ENCODE measurements at regions not wholly inside any gene's neighbourhood (a gene's known extent, or its start where the extent isn't known, plus 50 kb on each side); places are given as distances from the start of the nearest gene placed in this dataset.
"Not testable (repeated sequence)": the region's sequence is repeated elsewhere in the genome, so short reads cannot be mapped to it uniquely, and the experiment has no call there.

GRCh38 chr14:106562451-106562850, 1036.1 kb downstream of the TMEM121 start:
- DNase-seq (ENCODE audit: low read depth in 4 of 4, low spot score in 3 of 4) = no peak

DNA sequence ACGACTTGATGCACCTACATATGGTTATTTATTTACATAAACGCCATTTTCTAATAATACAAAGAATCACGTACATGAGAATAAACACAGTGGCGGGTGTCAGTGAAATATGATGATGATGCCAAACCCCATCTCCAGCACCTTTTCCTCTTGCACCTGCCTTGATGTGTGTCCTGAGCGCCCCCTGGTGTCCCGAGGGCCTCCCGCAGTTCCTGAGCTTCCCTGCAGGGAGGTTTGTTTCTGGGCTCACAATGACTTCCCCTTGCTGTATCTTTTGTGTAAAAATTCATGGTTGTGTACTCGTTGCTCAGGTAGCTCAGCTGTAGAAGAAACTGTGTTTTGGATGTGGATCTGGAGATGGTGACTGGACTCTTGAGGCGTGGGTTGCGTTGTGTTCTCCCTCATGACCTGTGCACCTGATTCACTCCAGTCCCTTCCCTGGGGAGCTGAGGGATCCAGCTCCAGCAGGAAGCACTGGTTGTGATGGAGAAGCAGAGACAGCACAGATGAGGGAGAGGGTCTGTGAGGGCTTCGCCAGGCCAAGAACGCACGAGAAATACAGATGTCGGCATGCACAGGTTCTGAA, 1037.8 kb downstream of the TMEM121 start:
- no peak for DNase-seq (ENCODE audit: low read depth in 4 of 4, low spot score in 3 of 4)

DNA sequence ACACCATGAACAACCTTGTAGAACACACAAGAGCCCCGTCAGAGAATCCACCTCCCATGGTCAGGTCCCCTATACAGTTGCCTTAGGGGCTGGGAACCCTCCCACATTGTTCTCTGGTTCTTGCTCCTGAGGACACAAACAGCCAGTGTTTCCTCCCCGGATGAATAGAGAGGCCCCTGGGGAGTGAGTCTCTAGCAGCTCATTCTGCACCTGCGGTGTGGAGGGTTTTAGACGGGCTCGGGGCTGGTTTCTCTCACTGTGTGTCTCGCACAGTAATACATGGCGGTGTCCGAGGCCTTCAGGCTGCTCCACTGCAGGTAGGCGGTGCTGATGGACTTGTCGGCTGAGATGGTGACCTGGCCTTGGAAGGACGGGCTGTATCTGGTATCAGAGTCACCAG, 1052.1 kb downstream of the TMEM121 start:
- no peak for DNase-seq (ENCODE audit: low read depth in 4 of 4, low spot score in 3 of 4)

DNA sequence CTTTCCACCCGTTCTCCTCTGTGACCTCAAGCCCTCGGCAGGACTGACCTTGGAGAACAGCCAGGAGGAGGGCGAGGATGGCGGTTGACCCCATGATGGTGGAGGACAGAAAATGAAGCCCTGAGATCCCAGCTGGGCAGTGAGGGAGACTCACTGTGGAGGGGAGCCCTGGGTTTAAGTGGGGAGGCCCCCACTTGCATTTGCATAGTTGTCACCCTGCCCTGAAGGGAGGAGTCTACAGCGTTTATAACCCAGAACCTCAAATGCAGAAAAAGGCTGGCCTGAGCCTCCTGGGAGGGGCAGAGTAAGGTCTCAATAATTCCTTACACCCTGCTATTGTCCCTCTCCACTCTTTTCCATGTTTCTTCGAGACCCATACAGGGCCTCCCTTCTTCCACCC, 1052.7 kb downstream of the TMEM121 start:
- no peak for DNase-seq (ENCODE audit: low read depth in 4 of 4, low spot score in 3 of 4)

DNA sequence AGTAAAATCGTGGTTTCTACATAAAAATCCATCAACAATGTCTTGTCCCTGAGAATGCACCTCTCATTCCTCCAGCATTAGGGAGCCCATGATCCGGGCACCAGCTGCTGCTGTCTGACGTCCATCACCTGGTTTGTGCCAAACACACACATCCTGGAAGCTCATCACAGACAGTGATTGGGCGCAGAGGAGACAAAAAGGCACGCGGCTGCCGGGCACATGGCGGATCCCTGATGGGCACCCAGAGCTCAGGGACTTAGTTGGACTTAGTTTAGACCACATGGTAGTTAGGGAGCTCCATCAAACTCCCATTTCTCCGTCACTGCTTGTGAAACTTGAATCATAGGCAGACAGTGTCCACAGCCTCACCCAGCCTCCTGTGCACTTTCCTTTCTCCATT, 1059.3 kb downstream of the TMEM121 start:
- DNase-seq (ENCODE audit: low read depth in 4 of 4, low spot score in 3 of 4) = no peak

- no peak for DNase-seq (ENCODE audit: low read depth in 4 of 4, low spot score in 3 of 4)
Measured at GRCh38 chr14:106586098-106586704, 1059.8 kb downstream of the TMEM121 start.

DNA sequence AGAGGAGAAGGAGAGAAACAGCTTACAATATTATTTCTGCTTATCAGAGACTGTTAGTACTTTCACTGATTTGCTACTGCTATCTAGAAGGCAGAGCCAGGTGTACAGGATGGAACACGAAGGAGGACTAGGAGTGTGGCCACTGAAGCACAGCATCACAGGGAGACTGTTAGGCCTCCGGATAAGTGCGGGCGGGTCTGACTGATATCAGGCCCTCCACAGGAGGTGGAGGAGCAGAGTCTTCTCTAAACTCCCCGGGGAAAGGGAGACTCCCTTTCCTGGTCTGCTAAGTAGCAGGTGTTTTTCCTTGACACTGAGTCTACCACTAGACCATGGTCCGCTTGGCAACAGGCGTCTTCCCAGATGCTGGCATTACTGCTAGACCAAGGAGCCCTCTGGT, 1065.2 kb downstream of the TMEM121 start:
- DNase-seq (ENCODE audit: low read depth in 4 of 4, low spot score in 3 of 4) = not testable (repeated sequence)

- DNase-seq (ENCODE audit: low read depth in 4 of 4, low spot score in 3 of 4) = not testable (repeated sequence)
Measured at GRCh38 chr14:106592115-106592852, 1065.9 kb downstream of the TMEM121 start.

- no peak for DNase-seq (ENCODE audit: low read depth in 4 of 4, low spot score in 3 of 4)
Measured at GRCh38 chr14:106599209-106599608, 1072.8 kb downstream of the TMEM121 start.

DNA sequence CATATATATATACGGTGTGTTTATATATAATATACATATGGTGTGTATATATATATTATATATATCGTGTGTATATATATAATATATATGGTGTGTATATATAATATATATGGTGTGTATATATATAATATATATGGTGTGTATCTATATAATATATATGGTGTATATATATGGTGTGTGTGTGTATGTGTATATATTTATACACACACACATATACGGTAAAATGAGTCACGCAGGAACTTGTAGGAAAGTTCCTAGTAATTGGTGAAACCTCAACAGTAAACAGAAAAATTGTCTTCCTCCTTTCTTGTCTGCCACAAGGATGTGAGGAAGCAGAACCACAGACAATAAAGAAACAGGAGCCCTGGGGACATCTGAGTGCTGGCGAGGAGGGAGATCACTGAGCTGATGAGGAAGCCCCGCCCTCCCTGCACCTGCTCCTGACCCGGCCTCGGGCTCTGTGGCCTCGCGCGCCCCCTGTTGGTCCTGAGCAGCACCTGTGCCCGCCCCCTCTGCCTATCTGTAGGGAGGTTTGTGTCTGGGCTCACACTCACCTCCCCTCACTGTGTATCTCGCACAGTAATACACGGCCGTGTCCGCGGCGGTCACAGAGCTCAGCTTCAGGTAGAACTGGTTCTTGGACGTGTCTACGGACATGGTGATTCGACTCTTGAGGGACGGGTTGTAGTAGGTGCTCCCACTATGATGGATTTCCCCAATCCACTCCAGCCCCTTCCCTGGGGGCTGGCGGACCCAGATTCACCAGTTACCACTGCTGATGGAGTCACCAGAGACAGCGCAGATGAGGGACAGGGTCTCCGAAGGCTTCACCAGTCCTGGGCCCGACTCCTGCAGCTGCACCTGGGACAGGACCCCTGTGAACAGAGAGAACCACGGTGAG, 1079.4 kb downstream of the TMEM121 start:
- DNase-seq (ENCODE audit: low read depth in 4 of 4, low spot score in 3 of 4) = no peak

GRCh38 chr14:106606936-106607335, 1080.6 kb downstream of the TMEM121 start:
- DNase-seq (ENCODE audit: low read depth in 4 of 4, low spot score in 3 of 4) = no peak

- no peak for DNase-seq (ENCODE audit: low read depth in 4 of 4, low spot score in 3 of 4)
Measured at GRCh38 chr14:106610691-106611090, 1084.3 kb downstream of the TMEM121 start.

DNA sequence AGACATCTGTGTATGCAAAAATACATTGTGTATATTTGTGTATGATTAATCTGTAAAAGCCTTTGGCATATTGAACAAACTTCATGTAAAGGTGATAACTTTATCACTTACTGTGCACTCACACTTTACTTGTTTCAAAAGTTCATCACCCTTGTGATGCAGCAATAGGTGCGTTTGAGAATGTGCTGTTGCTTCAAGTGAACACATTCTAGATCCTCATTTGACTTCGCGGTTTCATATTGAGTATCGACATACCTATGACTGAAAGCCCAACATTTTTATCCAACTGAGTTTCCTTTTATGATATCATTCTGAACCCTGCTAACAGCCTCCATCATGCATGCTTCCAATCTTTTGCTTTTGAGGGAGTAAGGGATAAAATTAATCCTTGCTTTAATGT, 1086.9 kb downstream of the TMEM121 start:
- DNase-seq (ENCODE audit: low read depth in 4 of 4, low spot score in 3 of 4) = no peak

DNA sequence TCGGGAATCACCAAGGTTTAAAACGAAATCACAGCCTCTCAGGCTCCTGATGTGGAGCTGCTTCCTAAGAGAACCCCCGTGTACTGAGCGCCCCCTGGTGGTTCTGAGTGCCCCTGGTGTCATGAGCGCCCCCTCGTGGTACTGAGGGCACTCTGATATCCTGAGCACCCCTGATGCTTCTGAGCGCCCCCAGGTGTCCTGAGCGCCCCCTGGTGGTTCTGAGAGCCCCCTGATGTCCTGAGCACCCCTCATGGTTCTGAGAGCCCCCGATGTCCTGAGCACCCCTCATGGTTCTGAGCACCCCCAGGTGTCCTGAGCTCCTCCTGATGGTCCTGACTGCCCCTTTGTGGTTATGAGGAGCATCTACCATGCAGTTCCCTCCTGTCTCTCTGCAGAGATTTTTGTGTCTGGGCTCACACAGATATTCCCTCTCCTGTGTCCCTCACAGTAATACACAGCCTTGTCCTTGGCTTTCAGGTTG, 1092.1 kb downstream of the TMEM121 start:
- not testable (repeated sequence) for DNase-seq (ENCODE audit: low read depth in 4 of 4, low spot score in 3 of 4)

DNA sequence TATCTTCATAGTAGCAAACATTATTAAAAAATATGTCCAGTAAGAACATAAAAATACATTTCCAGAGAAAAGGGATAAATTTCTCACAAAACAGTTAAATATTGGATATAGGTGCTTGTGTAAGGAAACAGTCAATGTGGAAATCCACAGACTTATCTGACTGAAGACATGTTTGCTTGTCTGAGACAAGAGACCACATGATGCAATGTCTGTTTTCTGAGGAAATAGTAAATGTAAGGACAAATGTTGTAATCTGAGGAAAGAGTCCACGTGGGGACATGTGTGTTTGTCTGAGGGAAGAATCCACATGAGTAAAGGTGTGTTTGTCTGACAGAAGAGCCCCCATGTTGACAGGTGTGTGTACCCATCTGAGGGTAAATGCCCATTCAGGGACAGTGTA, 1093.2 kb downstream of the TMEM121 start:
- no peak for DNase-seq (ENCODE audit: low read depth in 4 of 4, low spot score in 3 of 4)

GRCh38 chr14:106620368-106620767, 1094.0 kb downstream of the TMEM121 start:
- DNase-seq (ENCODE audit: low read depth in 4 of 4, low spot score in 3 of 4) = no peak

- no peak for DNase-seq (ENCODE audit: low read depth in 4 of 4, low spot score in 3 of 4)
Measured at GRCh38 chr14:106622200-106622745, 1095.9 kb downstream of the TMEM121 start.

GRCh38 chr14:106625186-106625585, 1098.8 kb downstream of the TMEM121 start:
- DNase-seq (ENCODE audit: low read depth in 4 of 4, low spot score in 3 of 4) = no peak

GRCh38 chr14:106626469-106626868, 1100.1 kb downstream of the TMEM121 start:
- DNase-seq (ENCODE audit: low read depth in 4 of 4, low spot score in 3 of 4) = not testable (repeated sequence)

DNA sequence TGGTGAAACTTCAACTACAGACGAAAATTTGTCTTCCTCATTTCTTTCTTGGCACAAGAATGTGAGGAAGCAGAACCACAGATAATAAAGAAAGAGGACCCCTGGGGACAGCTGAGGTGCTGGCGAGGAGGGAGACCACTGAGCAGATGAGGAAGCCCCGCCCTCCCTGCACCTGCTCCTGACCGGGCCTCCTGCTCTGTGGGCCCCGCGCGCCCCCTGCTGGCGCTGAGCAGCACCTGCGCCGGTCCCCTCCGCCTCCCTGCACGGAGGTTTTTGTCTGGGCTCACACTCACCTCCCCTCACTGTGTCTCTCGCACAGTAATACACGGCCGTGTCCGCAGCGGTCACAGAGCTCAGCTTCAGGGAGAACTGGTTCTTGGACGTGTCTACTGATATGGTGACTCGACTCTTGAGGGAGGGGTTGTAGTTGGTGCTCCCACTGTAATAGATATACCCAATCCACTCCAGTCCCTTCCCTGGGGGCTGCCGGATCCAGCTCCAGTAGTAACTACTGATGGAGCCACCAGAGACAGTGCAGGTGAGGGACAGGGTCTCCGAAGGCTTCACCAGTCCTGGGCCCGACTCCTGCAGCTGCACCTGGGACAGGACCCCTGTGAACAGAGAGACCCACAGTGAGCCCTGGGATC, 1100.7 kb downstream of the TMEM121 start:
- DNase-seq (ENCODE audit: low read depth in 4 of 4, low spot score in 3 of 4) = not testable (repeated sequence)
